ENCODE measurements at regions not wholly inside any gene's neighbourhood (a gene's known extent, or its start where the extent isn't known, plus 50 kb on each side); places are given as distances from the start of the nearest gene placed in this dataset.

DNA sequence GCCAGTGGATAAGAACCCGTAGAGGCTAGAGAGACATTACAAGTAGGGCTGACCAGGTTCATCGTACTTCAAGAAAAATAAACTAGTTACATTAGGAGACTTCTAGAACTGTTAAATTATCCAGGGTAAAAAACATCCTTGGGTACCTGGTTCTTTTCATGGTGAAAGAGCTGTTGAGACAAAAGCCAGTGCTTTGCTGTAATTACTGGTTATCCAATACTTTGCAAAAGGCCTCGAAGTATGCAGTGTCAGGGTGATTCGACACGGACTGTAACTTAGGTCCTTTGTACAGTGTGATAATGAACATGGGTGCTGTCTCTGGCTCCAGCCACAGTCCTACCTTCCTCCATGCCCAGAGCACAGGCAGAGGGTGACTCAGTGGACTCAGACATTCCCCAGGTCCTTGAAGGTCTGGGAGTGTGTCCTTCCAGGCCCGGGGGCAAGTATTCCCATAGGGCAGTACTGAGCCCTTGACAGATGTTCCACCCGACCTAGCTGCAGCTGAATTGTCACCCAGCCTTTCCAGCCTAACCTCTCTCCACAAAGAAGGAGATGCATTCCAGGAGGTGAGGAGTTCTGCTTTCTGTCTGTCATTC is 123.6 kb upstream of the TMEM72 start:
- no peak for DNase-seq

DNA sequence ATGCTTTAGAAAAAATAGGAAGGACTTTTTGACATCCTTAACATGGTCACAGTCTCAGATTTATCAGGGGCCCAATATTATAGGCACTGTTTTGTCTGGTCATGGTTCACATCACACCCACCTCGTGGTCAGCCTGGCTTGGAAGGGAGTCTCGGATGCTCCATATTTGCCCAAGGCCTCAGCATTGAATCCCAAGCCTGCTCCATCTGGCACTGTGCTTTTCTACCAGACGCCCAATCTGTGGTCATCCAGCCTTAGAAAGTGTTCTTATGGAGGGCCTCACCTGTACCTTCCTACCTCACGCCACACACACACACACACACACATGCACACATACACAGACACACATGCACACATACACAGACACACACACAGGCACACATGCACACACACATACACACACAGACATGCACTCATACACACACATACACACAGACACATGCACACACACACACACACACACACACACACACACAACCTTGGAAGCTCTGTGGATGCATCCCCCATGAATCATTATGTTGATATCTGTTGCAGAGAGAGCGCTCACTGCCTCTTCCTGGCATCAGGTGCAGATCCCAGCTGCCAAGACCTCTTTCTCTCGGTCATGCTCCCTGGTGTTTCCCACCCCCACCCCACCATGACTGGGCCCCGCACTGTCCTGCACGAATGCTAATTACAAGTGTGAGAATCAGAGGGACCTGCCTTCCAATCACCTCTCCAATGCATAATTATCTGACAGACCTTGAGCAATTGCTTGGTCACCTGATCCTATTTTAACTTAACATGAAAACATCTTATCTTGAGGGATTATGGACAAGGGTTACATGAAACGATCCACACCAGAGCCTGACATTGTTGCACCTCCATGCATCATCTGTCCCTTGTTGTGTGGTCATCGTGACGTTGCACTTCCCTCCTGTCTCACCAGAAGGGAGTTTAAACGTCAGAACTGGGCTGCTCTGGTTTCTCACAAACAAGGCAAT is 122.7 kb upstream of the TMEM72 start:
- no peak for DNase-seq

DNA sequence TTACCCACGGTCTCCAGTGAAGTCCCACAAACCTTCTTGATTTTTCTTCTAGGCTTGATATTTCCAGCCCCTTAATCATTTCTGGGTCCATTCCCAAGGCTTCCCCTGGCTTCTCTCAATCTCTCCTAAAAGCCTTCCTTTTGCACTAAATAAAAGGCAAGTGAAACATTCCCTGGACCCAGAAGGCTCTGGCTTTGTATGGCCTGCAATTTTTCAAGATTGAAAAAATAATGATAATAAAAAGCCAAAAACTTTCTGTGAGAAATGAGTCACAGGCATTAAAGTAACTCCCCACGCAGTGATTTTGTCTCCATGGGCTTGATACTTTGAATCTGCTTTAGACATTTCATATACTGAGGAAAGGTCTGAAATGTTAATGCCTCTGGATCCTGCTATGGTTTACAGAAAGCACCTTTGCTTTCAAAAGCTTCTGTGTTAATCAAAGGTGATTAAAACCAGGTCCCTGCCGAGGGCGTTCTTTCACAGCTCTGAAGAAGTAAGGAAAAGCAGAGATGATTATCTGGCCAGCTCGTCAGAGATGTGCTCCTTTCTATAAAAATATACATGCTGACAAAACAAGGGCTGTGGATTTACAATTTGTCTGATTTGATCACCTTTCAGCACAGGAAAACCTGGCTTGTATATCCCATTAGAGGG is 118.9 kb upstream of the TMEM72 start:
- DNase-seq = no peak

DNA sequence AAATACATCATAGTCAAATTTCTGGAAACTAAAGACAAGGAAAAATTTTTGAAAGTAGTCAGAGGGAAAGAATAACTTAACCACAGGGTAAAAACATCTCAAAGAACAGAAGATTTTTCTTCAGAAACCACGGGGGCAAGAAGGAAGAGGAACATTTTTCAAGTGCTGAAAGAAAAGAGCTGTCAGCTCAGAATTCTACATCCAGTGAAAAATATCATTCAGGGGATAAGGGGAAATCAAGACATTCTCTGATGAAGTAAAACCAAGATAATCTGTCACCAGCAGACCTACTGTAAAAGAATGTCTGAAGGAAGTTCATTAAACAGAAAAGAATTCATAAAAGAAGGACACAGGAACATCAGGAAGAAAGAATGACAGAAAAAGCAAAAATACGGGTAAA is 111.2 kb upstream of the TMEM72 start:
- no peak for DNase-seq

DNA sequence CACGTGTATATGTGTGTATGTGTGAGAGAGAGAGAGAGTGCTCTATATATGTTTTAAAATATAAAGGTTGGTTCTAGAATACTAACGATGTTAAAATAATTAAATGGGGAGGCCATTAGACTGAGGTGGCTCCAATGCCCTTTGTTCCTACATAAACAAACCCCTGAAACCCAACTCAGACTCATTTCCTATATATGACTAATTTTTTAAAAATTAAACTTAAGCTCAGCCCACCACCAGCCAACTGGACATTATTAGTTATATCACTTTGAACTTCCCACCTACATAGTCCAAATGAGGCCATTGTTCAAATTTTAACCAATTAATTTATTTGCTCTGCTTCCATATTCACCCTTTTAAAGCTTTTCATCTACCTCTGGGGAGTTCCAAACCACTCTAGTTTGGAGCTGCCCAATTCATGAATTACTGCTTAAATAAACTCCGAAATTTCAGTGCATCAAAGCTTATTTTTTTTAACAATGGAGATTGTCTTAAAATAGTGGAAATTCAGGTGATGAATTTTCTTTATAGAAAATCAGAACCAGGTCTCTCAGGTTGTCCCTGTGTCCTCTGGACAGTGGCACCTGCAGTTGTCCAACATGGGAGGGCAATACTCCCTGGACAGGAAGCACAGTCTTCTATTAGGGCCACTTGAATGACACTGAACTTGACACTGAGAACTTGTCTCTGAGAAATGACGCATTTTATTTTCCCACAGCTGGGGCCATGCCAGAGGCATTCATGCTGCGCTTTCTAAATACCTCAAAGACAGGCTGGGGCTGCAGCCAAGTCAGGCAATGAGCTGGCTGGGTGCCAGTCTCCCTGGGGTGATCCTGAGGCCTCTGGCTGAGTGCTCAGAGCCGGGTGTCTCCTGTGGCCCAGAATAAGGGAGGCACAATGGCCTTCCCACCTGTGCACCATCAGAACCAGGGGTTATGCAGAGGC is 109.5 kb upstream of the TMEM72 start:
- peak; percentile 73 for DNase-seq

DNA sequence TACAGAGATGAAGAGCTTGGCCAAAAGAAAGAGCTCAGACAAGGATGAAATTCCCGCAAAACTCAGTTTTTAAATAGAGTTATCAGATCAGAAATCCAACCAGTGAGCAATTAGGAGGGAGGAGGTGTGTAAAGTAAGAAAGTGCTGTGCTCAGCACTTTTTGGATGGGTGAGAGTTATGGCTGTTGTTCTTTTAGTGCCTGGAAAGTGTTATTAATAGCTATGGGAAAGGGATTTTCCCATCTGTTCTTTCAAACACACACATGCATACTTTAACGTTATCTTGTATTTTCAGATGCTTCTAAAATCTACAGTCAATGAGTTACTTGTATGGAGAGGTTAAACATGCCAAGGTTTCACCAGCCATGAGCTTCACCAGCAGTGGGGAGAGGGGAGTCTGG is 107.3 kb upstream of the TMEM72 start:
- no peak for DNase-seq

DNA sequence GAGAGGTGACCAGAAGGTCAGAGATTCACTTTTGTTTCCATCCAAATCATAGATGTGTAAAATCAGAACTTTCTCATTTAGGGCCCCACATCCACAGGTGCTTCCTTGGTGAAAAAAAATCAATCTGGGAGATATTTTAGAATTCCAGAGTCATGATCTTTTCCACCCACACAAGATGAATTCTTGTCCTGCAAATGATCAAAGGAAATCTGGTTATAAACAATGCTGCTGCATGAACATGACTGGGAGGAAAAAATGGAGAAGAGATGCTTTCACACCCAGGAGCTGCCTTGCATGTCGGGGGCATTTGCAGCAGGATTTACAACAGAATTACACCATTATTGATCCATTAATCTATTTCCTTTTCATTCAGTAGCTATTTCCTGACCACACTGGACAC is 106.5 kb upstream of the TMEM72 start:
- DNase-seq = no peak

DNA sequence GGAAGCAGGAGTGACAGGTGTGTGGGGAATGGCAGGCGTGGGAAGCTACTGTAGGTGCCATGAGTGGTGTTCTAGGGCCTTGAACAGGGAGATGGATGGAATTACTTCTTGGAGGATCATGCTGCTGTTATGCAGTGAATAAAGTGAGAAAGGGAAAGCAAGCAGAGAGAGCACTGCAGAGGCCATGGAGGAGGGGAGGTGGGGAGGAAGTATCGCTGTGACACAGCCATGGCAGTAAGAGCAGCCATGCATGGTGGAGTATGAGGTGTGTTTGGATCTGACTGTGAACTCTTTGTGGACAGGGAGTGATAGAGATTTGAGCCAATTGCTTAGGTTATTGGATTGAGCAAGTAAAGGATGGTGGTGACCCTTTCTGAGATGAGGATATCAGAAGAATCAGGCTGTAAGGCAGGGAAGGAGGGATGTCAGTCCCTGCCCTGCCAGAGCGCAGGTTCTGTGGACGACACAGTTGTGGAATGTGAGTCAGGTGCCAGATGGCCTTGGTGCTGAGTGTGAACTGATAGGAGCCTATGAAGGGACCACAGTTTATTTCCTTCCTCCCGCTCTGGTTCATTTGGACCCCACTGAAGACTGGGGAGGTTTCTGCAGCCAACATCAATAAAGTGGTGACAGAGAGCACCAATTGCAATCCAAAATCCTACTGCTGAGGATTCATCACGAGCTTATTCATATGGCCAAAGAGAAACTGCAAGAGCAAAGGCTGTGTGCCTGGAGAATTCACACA is 105.5 kb upstream of the TMEM72 start:
- no peak for DNase-seq

DNA sequence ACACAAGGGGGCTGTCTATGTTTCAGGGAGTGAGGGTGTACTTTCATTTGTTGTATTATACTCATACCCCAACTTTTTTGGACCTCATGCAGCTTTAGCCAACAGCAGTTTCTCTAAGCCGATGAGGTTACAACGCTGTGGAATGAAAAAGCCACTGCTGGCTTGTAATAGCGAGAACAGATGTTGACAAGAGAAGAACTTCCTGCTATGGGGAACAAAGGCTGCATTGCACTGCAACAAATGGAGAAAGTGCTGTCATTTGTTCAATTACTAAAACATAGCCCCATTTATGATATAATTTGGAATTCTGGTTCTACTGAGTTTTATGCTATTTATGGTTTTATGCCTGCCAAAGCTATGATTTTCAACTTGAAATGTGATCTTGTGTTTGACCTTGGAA is 104.2 kb upstream of the TMEM72 start:
- DNase-seq = no peak

DNA sequence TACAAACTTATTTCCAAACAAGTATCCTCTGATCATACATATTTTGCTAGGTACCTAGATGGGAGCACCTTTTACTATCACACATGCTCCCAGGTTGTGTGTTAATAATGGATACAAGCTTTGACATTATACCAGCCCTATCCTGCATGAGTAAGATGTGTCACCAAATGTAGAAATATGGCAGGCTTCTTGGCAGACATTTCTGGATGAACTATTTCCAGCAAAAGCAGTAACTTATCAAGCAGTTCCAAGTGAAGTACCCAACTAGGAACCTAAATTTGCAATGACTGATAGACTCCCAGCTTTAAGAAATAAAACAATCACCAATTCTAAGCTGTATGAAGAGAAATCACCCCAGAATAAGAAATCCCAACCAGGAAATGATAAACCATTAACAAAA is 103.7 kb upstream of the TMEM72 start:
- DNase-seq = no peak

DNA sequence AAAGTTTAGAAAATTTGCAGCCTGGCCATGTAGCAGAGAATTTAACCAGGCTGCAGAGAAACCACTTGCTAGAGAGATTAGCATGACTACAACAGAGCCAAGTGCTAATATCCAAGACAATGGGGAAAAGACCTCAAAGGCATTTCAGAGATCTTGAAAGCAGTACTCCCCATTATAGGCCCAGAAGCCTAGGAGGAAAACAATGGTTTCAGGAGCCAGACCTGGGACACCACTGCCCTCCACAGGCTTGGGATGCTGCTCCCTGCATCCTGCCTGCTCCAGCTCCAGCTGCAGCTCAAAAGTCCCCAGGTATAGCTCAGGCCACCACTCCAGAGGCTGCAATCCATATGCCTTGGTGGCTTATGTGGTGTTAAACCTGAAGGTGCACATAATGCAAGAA is 101.5 kb upstream of the TMEM72 start:
- DNase-seq = no peak

DNA sequence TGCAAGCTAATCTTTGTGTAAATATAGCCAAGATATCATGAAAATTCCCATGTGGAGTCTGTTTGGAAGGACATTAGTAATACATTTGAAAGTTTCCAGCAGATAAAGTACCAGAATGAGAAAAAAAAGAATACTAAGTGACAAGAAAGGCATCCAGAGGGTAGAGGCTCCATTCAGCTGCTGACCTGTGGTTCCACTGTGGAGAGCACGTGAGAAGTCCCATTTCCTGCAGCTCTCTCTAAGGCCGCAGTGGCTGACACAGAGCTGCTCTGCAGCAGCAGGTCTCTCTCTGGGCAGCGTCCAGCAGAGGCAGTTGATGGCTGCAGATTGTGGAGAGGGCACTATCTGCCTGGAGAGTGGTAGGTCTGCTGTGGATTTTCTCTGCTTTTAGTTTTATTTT is 100.1 kb upstream of the TMEM72 start:
- DNase-seq = no peak

DNA sequence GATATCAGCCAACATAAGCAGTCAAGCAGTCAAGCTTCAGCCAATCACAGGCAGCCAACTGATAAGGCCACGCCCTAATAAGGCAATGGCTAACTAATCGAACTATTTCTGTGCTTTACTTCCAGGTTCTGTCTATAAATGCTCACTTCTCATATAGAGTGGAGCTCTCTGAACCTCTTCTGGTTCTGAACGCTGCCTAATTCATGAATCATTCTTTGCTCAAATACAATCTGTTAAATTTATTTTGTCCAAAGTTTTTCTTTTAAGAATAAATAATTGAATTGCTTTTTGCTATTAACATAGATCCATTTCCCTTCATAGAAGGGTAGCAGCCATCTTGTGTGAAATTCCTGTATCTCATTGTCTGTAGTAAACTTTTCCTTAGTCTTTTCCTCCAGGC is 97.9 kb upstream of the TMEM72 start:
- DNase-seq = no peak

DNA sequence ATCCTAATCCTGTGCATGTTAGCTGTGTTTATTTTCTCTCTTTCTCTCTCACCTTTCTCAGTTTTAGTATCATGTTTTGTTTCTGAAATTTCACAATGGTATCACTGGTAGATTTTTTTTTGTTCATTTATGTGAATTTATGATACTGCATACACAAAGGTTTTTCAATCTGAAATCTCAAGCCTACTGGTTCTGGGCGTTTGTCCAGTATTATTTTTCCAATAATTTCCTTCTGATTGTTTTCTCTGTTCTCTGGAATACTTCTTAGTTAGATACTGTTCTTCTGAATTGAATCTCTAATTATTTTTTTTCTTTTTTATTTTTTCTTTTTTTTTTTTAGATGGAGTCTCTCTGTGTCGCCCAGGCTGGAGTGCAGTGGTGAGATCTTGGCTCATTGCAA is 96.2 kb upstream of the TMEM72 start:
- no peak for DNase-seq

DNA sequence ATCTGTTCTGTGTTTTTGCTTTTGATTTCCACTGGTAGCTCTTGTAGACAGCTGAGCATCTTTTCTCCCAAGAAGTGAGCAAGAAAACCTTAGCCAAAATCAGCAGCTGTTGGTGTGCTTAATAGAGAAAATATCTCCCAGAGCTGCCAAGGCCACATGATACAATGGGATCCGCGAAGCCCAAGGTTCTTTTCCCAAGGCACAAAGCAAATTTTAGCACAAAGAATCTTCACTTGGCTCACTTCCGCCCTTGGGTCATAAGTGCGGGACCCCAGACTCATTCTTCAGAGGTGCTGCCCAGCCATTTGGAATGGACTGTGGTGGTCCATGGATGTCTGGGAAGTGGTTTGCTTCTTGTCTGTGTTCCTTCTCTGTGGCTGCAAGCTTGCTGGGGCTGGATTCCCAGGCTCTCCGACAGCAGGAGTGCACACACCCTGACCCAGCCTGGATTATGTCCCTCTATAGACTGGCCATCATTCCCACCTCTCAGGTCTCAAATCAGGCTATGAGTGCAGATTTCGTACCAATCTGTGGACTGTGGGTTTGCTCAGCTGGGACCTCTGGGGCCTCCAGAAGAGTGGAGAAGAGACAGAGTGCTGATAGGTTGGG is 93.0 kb upstream of the TMEM72 start:
- DNase-seq = no peak

DNA sequence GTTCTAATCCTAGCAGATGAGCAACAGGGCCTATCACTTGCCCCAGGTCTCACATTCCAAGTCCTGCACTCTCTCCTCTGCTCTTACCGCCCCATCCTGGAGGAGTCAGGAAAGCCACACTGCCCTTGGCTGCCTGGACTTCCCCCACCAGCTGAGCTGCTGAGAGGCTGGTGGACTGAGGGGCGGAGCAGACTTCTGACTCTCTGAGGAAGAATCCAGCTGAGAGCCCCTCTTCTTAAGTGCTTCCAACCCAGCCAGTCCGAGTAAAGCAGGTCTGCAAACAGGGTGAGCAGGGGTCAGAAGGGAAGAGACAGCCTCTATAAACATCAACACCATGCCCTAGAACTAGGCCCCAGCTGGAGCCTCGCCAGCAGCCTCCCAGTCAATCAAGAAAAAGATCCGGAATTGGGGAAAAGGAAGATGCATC is 92.4 kb upstream of the TMEM72 start:
- no peak for DNase-seq

DNA sequence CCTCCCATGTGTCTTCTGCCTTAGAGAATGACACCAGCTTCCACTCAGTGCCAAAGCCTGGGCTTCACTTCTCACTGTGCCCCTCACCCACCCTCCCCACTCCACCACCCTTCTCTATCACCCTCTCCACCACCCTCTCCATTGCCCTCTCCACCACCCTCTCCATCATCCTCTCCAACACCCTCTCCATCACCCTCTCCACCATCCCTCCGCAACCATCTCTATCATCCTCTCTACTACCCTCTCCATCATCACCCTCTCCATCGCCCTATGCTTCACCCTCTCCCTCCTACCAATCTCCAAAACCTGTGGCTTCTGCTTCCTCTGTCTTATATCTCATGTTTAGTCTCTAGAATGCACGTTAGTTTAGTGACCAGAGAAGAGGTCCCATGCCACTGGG is 91.0 kb upstream of the TMEM72 start:
- DNase-seq = no peak

DNA sequence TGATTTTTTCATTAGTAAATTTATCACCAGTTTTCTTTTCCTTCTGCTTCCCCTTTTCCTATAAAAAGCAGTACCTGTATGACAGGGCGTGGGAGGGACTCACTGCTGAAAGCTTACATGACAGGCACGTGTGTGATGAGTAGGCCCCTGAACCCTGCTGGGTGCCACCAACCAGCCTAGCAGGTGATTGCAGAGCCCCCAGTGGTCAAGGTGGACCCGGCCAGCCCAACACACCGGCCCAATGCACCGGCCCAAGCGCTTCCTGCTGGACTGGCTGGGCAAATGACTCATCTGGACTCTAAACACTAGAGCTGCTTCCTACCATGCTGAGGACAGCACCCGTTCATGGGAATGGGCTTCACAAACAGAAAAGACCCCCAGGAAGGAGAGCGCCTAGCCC is 89.8 kb upstream of the TMEM72 start:
- no peak for DNase-seq

DNA sequence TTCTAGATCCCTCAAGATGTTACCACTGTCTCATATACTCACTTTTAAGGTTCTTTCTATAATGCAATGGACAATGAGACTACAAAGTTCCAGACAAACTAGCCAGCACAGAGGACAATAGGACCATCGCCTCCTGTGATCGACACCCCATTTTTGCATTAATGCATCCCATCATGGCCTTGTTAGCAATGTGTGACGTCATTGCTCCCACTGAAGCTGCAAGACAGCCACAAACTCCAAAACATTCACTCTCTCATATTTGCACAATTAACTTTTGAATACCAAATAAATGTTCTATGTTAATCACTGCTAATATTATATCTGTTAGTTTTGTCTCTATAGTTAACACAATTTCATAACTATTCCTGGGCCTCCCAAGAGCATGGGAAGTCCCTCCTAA is 88.8 kb upstream of the TMEM72 start:
- no peak for DNase-seq

DNA sequence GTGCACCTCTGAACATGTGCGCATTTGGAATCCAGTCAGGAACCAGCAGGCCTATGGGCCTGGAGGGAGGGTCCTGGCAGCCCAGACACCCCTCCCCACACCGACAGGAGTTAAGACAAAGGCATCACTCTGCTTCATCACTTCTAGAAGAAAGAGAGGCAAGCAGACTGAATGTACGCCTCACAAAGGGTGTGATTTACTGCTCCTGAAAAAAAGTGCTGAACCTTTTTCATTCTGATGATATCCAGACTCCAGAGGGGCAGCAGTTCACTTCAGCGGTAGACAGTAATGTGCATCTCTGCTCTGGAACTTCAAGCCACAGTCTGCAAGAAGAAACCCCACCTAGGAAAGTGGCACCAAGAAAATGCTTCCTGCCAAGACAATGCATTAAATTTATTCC is 88.2 kb upstream of the TMEM72 start:
- no peak for DNase-seq

DNA sequence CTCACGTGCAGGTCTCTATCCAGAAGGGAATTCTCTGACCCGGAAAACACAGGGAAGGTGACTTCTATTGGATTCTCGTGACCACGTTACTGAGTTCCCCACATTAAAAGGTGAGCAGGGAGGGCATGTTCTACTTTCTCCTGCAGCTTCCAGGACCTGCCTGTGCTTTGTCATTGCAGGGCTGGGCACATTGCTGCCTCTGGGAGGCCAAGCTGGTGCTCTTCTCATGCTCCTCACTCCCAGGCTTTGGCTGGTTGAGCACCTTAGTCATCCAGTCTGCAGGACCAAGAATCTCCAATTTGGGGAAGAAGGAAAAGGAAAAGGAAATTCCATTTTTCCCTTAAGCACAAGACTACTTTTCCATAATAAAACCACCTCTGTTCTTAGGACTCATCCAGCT is 86.5 kb upstream of the TMEM72 start:
- no peak for DNase-seq

All from DMS79 treated with DMSO at 0.1 percent for 48 hours (cell line).